Activated T-cell treated with anti-CD3 and anti-CD28 coated beads for 1 hour (primary cell): ENCODE measurements at regions not wholly inside any gene's neighbourhood (a gene's known extent, or its start where the extent isn't known, plus 50 kb on each side); places are given as distances from the start of the nearest gene placed in this dataset.

Experiments used
- DNase-seq: peaks from one replicate; pipeline ENCODE4 v3.0.0-alpha.2; 2020; ENCODE audit warnings: low read depth

DNA sequence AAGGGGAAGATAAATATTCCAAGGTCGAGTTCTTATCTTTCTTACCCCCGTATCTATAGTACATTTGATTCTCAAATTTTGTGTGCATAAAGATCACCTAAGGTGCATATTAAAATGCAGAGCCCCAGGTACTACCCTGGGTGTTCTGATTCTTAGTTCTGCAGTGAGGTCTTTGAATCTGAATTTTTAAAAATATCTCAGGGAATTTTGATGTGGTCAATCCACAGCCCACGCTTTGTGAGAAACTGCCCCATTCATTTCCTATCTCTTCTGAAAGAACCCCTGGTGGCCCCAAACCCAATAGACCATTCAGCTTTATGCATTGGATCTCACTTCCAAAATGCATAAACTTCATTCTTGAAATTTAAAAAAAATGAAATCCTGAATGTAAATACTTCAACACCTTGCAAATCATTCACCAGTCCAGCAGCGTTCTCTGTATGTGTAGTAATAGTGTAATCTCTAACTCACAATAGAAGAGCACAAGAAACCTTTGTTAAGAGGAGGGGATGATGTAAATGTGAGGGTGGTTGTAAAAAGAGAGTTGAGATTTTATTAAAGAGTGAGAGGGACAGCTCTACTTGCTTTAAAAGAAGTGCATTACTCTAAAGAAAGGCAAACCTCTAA lies 108.8 kb upstream of the ZP4 start:
- DNase-seq = no peak

DNA sequence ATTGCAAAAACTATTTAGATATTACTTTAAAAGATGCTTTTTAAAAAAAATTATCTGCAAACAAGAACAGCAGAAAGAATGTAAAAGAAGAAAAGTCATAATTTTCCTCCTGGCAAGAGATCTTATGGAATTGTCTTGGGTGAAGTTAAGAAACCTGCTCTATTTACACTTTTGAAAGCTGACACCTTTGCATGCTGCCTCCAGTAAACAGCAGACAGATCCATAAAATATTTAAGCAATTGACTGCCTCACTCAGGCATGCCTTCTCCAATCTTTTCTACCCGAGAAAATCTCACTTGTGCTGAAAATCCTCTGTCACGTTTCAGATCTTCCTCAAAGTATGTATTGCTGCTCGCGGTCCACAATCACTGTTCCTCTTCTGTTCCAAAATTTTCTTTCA lies 107.9 kb upstream of the ZP4 start:
- no peak for DNase-seq

DNA sequence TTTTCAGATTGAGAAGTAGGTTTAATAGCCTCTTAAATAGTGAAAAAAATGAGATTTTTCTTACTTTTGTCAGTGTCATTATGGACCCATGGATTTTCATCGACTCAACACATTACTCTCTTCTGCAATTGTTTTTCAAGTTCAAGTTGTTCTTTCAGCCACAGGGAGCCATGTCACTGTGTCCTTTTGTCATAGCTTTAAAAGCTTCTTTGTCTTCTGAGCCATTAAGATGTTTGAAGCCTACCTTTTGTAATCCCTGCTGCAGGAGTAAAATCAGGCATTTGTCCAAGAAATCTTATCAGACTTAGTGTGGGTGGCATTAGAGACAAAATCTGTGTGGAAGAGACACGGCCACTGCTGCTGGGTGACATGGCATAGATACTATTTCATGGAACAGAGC lies 92.8 kb upstream of the ZP4 start:
- no peak for DNase-seq

DNA sequence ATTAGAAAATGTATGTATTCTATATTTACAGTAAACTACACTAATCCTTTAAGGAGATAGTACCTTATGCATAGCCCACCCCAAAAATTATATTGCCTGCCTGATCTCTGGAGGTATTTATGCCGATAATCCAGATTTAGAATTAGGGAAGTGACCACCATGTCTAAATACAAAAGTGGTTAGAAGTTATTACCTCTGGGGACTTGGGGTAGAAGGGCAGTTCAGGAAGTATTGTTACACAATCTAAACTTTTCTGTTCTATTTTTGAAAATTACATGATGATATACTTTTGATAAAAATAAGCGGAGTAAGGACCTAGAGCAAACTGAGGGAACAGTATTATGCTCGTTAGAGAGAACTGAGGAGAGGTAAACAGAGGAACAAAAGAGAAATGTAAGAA lies 90.5 kb upstream of the ZP4 start:
- no peak for DNase-seq

DNA sequence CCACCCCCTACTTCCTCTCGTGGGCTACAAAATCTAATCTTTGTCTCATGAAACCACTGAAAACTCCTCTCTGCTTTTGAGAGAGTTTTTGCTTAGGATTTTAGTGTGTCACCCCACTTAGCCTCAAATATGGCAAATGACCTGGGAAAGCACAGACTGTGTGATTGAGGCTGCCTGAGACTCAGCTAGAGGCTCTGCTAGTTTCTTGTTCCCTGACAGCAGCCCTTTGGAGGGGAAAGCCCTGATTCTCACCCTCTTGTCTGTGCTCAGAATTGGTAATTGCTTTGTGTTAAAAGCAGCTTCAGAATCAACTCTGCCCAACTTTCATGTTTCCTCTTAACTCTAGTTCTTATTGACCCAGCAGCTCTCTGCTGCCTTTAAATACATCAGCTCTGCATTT lies 85.6 kb upstream of the ZP4 start:
- no peak for DNase-seq

DNA sequence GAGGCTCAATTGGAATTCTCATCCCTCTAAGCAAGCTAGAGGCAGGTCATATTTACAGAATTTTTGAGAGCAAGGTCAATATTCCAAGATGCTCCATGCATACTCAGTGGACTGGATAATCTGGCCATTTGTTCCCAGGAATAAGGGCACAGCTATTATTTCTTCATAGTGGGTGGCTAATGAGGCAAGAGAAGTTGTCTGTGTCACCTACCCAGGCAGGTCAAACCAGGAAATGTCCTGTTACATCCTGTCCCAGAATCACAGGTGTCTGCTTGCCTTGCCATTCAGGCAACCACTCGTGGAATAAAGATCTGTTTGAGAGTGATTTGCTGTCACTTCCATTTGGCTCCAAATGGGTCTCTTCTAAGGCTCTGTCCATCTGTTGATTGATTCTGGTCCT lies 85.2 kb upstream of the ZP4 start:
- DNase-seq = no peak

DNA sequence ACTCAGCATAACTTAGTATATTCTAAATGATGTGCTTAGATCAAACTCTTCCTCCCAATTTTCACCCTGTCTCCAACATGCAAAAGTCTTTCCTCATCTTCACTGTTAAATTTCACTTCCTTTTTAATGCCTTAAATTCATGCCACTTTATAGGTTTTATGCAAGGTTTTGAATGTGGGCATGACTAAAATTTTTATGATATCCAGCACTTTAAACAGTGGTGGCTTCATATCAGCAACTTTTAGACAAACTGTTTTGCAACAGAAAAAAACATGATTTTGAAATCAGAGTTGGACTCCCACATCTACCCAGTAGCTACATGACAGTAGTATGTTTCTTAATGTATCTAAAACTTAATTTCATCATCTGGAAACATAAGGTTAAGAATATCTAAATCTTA lies 84.7 kb upstream of the ZP4 start:
- DNase-seq = no peak

DNA sequence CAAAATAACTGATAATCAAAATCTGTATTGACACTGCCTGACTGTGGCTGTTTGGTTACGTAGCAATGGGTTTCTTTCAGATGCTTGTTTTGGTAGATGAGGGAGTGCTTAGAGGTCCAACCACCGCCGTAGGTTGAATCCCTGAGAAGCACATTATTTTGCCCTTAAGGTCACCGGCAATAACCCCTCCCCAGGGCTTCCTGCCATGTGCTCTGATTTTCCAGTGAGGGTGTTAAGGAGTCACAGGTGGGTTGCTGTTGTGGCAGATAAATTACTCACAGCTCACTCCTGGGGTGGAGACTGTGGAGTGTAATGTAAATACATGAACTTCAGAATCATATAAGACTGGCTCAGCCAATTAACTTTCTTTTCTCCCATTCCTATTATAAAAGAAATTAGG lies 81.5 kb upstream of the ZP4 start:
- DNase-seq = no peak

DNA sequence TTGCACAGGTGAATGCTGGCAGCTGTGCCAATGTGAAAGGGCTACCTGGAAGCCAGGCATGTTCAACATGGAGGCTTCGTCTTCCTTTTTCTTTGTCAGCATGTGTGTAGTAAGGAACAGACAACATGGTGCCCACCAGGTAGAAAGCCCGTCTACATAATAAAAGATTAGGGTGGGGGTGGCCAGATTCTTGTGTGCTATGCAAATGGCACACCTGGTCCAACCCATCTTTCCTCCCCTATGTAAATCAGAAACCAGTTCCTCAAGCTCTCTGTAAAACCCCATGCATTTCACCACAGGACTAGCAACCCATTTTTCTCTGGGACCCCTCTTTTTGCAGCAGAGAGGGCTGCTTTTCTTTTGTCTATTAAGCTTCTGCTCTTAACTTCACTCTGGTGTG lies 72.3 kb upstream of the ZP4 start:
- DNase-seq = no peak

DNA sequence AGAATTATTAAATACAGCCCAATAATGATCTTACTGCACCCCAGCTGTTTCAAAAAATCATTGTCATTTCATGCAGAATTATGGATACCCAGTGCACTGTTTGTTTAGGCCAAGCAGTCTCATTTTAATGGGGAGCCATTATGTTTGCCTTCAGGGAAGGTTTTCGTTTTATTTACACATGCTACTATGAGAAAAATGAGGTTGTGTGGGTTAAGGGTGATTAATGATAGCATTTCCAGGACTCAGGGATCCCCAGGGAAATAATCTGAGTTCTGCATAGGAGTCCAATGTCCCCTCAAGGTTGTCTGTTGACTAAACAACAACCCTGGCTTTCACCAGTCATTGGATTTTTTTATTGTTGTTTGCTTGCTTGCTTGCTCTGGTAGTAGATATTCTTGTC lies 71.0 kb upstream of the ZP4 start:
- no peak for DNase-seq

DNA sequence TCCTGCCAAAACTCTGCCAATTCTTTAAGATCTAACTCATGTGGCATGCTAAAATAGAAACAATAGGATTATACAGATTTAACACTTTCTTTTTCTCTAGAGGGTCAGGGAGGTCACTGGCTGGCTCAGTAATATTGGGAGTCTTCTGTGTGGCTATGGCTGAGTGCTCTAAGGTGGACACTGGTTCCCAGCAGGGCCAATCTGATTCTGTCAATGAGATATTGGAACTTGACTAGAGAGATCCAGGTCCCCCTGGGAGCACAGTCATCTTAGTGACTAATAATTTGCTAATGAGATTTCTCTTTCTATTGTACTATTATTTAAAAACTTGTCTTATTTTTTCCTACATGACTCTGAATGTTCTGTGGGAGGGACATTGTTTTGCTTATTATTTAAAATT lies 69.1 kb upstream of the ZP4 start:
- no peak for DNase-seq

DNA sequence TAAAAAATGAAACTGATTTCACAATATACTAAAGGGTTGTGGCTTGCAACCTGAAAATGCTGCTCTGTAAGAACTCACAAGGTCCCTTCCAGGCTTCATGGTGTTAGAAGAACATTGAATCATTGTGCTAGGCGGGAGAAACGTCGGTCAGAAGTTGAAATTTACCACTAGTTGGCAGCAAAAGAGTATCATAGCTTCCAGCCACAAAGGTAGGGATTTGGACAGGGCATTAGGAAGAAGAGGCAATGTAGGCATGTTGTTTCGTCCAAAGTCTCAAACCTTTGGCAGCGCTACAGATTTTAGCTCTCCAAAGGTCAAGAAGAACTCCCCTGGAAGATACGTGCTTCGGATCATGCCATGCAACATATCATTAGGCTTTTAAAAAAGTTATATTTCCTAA lies 62.5 kb upstream of the ZP4 start:
- DNase-seq = no peak
